Activated CD4-positive, alpha-beta T cell treated with anti-CD3 and anti-CD28 coated beads, Interleukin-2, amount 10 ng/mL, durations not matched to agents 7 days and 5 days (primary cell): ENCODE measurements at regions not wholly inside any gene's neighbourhood (a gene's known extent, or its start where the extent isn't known, plus 50 kb on each side); places are given as distances from the start of the nearest gene placed in this dataset.

ENCODE experiments used
- CTCF ChIA-PET: fragments of 350-600 bp; sonication (Branson Sonifier 250); formaldehyde crosslinking; loops from one replicate; lab custom pipeline; 2021; ENCODE audit warnings: antibody characterized with exemption; lab: Charles Lee
- POLR2A ChIA-PET: fragments of 350-600 bp; sonication (Branson Sonifier 250); formaldehyde crosslinking; loops from one replicate; lab custom pipeline; 2021; ENCODE audit warnings: antibody characterized with exemption; lab: Charles Lee
- DNase-seq: peaks from one replicate; pipeline ENCODE4 v3.0.0-alpha.2; 2020
- H3K27ac Mint-ChIP-seq: one replicate; pipeline ENCODE4 v1.8.0; 2021; ENCODE audit warnings: mild to moderate bottlenecking, moderate library complexity, mixed read lengths
- H3K27me3 Mint-ChIP-seq: one replicate; pipeline ENCODE4 v1.8.0; 2021; ENCODE audit warnings: mixed read lengths
- H3K36me3 Mint-ChIP-seq: one replicate; pipeline ENCODE4 v1.8.0; 2021; ENCODE audit warnings: low read depth, mixed read lengths
- H3K4me1 Mint-ChIP-seq: one replicate; pipeline ENCODE4 v1.8.0; 2021; ENCODE audit warnings: mixed read lengths
- H3K4me3 Mint-ChIP-seq: one replicate; pipeline ENCODE4 v1.8.0; 2021; ENCODE audit warnings: mild to moderate bottlenecking, moderate library complexity, mixed read lengths
- H3K9me3 Mint-ChIP-seq: one replicate; pipeline ENCODE4 v1.8.0; 2021; ENCODE audit warnings: mixed read lengths

GRCh38 chr6:2407525-2407924 is 162.1 kb upstream of the GMDS start:
- Mint-ChIP-seq H3K4me3 (no peak overlapping the region), H3K4me1 (no peaks in the 10 kb centered on the region), H3K27ac (no peak overlapping the region), H3K36me3 (no peaks in the 10 kb centered on the region), H3K9me3 (no peaks in the 10 kb centered on the region), H3K27me3 (no peaks in the 10 kb centered on the region)
- DNase-seq = no peak
- CTCF ChIA-PET = no interaction called here
- POLR2A ChIA-PET = no interaction called here

DNA sequence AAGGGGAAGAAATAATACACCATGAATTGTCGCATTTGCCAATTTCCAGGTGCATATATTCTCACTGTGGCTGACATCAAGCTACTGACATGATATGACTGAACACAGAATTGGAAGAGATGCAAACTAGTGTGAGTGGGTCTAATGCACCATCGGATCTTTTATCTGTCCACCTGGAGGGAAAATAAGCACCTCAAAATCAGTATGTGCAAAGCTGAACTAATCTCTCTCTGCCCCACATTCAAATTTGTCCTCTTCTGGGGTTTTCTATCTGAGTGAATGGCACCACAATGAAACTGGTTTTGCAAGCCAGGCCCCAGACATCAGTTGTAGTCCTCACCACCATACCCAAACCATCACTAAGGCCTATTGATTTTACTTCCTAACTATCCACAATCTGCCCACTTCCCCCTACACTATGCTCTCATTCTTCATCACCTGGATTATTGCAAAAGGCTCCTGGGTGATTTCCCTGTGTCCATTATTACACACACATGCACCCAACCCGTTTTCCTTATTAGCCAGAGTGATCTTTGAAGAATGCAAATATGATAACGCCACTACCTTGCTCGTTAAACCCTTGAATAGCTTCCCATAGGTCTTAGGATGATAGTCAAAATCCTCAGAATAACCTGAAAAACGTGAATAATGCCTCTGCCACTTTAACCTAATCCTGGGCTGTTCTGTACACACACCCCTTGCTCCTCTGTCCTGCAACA is 159.0 kb upstream of the GMDS start:
- no peak overlapping the region for H3K4me3 Mint-ChIP-seq
- no peak overlapping the region for H3K27ac Mint-ChIP-seq
- POLR2A ChIA-PET = no interaction called here
- H3K9me3 Mint-ChIP-seq = peaks cover 3% of the 10 kb centered on the region
- H3K27me3 Mint-ChIP-seq = no peaks in the 10 kb centered on the region
- peaks cover 5% of the 10 kb centered on the region for H3K36me3 Mint-ChIP-seq
- CTCF ChIA-PET = interaction anchor here (1.0 kb wide), 1 partner anchor 7 kb away, joined by 3 read pairs; no protein-coding TSS in a partner anchor
- no peak for DNase-seq
- H3K4me1 Mint-ChIP-seq = no peaks in the 10 kb centered on the region

DNA sequence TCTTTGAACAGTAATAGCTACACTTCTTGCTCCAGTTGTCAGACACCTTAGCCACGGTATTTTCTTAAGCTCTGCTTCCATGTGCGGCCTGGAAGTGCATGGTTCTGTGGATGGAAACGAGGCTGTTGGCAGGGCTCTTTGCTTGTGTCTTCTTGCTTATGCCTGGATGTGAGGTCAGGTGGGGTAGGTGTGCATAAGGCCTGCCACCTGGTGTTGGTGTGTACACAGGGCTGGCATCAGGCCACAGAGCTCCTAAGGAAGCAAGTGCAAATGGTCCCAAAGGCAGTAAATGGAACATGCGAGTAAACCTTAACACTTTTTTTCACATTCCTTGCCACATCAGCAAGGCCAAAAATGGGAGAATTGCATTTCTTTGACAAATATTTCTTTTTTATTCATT is 158.1 kb upstream of the GMDS start:
- H3K27ac Mint-ChIP-seq = no peak overlapping the region

DNA sequence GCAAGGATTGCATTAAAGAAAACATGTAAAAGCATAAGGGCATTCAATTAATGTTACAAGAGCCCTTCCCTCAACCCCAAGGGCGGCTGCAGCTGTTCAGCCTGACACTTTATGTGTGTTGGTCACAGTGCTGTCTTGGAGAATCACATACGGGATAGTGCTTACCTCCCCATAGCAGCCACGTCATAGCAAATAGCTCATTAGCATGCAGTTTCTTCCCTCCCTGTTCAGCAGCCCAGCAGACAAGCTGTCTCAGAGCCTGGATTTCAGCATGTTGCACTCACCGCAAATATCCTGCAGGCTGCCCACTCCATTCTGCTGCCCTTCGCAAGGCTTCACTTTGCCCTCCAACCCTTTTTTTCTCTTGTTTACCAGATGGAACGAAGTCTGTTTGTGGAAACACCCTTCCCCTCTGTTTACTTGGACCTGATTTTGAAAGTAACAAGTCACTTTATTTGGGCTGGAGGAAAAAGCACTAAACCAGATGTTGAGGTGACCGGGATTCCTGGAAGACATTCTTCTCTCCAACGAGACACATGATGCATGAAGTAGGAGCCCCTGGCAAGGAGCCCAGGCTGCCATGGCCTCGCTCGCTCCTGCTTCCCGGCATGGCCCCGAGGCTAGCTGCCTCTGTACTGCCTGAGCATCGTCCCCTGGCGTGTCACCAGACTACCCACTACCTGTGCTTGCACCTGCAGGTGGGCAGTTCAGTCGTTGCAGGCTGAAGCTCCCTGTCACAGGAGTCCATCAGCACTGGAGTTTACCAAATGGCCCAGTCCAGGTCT is 151.6 kb upstream of the GMDS start:
- no peak overlapping the region for H3K4me3 Mint-ChIP-seq
- ChIA-PET POLR2A (no interaction called here), CTCF (interaction anchor here (0.7 to 1.3 kb wide), 2 partner anchors 8 to 156 kb away, joined by 3 to 4 read pairs; no protein-coding TSS in a partner anchor)
- no peaks in the 10 kb centered on the region for H3K4me1 Mint-ChIP-seq
- DNase-seq = no peak
- H3K27ac Mint-ChIP-seq = no peak overlapping the region
- peaks cover 3% of the 10 kb centered on the region for H3K9me3 Mint-ChIP-seq
- no peaks in the 10 kb centered on the region for H3K27me3 Mint-ChIP-seq
- H3K36me3 Mint-ChIP-seq = peaks cover 5% of the 10 kb centered on the region

More for the DNA sequence above, 158.1 kb upstream of the GMDS start:
- Mint-ChIP-seq H3K36me3 (peaks cover 5% of the 10 kb centered on the region), H3K27me3 (no peaks in the 10 kb centered on the region), H3K9me3 (peaks cover 3% of the 10 kb centered on the region), H3K4me3 (no peak overlapping the region), H3K4me1 (no peaks in the 10 kb centered on the region)
- CTCF ChIA-PET = no interaction called here
- no peak for DNase-seq
- POLR2A ChIA-PET = no interaction called here

DNA sequence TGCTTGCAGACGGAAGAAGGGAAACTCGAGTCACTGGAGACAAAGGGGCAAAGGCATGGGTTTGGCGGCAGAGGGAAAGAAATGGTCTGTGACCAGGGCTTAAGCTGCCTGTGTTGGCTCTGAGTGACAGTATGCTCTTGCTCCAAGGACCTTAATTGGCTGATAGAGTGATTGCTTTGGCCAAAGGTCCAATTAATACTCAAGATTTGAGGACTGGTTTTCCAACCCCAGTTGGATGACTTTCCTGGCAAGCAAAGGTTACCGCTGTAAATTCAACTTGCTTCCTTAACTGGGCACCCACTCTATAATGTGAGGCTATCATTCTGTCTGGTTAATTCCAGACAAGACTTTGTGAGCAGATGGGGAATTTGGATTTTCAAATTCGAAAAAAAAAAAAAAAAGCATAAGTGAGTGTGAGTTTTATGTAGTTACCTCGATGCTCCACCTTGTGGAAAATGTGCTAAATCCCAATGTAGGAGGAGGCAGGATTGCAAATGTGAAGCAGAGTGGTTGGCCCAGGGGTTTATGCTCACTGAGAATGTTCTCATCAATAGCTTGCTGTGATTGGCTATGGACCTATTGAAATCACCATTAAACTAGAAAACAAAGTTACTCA is 150.7 kb upstream of the GMDS start:
- H3K27ac Mint-ChIP-seq = no peak overlapping the region
- ChIA-PET CTCF (interaction anchor here (1.3 kb wide), 1 partner anchor 157 kb away, joined by 4 read pairs; no protein-coding TSS in a partner anchor), POLR2A (no interaction called here)
- H3K4me1 Mint-ChIP-seq = no peaks in the 10 kb centered on the region
- no peaks in the 10 kb centered on the region for H3K27me3 Mint-ChIP-seq
- peaks cover 3% of the 10 kb centered on the region for H3K9me3 Mint-ChIP-seq
- no peak for DNase-seq
- peaks cover 5% of the 10 kb centered on the region for H3K36me3 Mint-ChIP-seq
- no peak overlapping the region for H3K4me3 Mint-ChIP-seq

- POLR2A ChIA-PET = no interaction called here
- H3K9me3 Mint-ChIP-seq = peaks cover 6% of the 10 kb centered on the region
- no peak overlapping the region for H3K4me3 Mint-ChIP-seq
- H3K4me1 Mint-ChIP-seq = no peaks in the 10 kb centered on the region
- H3K27ac Mint-ChIP-seq = no peak overlapping the region
- CTCF ChIA-PET = no interaction called here
- no peaks in the 10 kb centered on the region for H3K36me3 Mint-ChIP-seq
- H3K27me3 Mint-ChIP-seq = no peaks in the 10 kb centered on the region
- DNase-seq = no peak
Measured at GRCh38 chr6:2388554-2389324, 143.3 kb upstream of the GMDS start.

GRCh38 chr6:2387445-2387844 is 142.0 kb upstream of the GMDS start:
- Mint-ChIP-seq H3K4me1 (no peaks in the 10 kb centered on the region), H3K27ac (no peak overlapping the region), H3K9me3 (peaks cover 6% of the 10 kb centered on the region), H3K36me3 (no peaks in the 10 kb centered on the region), H3K4me3 (no peak overlapping the region), H3K27me3 (no peaks in the 10 kb centered on the region)
- ChIA-PET POLR2A (no interaction called here), CTCF (no interaction called here)
- DNase-seq = no peak

DNA sequence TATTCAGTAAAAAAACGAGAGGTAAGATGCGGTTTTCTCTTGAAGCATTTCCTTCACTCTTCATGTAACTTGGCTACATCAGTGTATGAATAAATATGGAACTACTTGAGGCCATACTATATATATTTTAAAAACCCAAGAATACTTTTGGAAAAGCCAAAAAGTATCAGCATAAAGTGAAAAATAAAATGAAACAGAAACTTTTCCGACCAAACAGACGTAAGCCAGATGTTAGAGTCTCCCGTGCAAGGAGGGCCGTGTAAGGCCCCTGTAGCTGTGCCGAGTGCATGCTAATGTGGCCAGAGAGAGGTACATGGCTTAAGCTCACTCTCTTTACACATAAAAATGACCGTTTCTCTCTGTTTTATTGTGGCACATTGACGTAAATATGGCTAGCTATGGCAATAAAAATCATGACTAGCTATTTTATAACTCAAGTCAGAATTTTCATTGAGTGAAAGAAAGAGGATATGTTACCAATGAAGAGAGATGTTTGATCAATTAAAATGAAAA is 140.1 kb upstream of the GMDS start:
- DNase-seq = no peak
- ChIA-PET POLR2A (no interaction called here), CTCF (no interaction called here)
- H3K27me3 Mint-ChIP-seq = no peaks in the 10 kb centered on the region
- no peaks in the 10 kb centered on the region for H3K36me3 Mint-ChIP-seq
- H3K4me1 Mint-ChIP-seq = no peaks in the 10 kb centered on the region
- H3K9me3 Mint-ChIP-seq = peaks cover 6% of the 10 kb centered on the region
- H3K4me3 Mint-ChIP-seq = no peak overlapping the region
- no peak overlapping the region for H3K27ac Mint-ChIP-seq

- DNase-seq = no peak
- Mint-ChIP-seq H3K36me3 (no peaks in the 10 kb centered on the region), H3K9me3 (peaks cover 6% of the 10 kb centered on the region), H3K4me1 (no peaks in the 10 kb centered on the region), H3K27me3 (no peaks in the 10 kb centered on the region), H3K27ac (no peak overlapping the region), H3K4me3 (no peak overlapping the region)
- CTCF ChIA-PET = interaction anchor here (0.6 kb wide), 1 partner anchor 31 kb away, joined by 4 read pairs; no protein-coding TSS in a partner anchor
- POLR2A ChIA-PET = interaction anchor here (0.6 kb wide), 1 partner anchor 64 kb away, joined by 10 read pairs; no protein-coding TSS in a partner anchor
Measured at GRCh38 chr6:2384528-2384927, 139.1 kb upstream of the GMDS start.

GRCh38 chr6:2381872-2382661 is 136.7 kb upstream of the GMDS start:
- no peak for DNase-seq
- ChIA-PET CTCF (interaction anchor here (0.6 kb wide), 1 partner anchor 19 kb away, joined by 3 read pairs; no protein-coding TSS in a partner anchor), POLR2A (no interaction called here)
- Mint-ChIP-seq H3K4me1 (no peaks in the 10 kb centered on the region), H3K4me3 (no peak overlapping the region), H3K9me3 (peaks cover 3% of the 10 kb centered on the region), H3K27ac (no peak overlapping the region), H3K27me3 (no peaks in the 10 kb centered on the region), H3K36me3 (no peaks in the 10 kb centered on the region)

DNA sequence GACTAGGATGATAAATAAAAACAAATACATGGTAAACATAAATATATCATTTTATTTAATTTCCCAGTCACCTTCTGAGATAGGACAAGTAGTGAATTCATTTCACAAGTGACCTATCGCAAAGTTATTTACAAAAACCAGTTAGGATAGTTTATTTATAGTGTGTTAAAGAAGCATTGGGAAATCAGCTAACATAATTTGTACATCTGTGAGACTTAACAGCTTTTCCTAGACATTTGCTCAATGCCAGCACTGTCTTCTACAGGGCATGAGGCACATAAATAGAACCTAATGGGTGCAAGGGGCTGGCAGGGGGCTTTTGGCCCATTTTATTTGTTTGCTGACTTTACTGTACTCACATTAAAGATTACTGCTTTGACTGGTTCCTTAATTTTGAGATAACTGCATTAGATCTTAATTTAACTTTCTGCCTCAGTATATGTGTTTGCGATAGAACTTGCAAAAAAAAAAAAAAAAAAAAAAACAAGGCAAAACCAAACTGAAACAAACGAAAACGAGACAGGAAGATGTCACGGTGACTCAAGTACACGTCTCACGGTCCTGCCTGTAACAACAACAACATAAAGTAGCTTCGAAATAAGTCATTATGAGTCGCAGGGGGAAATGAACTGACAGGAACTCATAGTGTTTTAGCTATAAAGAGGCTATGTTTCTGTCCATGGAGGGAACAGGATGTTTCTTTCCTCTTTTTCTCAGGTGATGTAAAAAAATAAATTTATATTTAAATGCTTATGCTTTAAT is 133.7 kb upstream of the GMDS start:
- H3K36me3 Mint-ChIP-seq = no peaks in the 10 kb centered on the region
- ChIA-PET POLR2A (interaction anchor here (0.7 kb wide), 1 partner anchor 381 kb away, joined by 3 read pairs; no protein-coding TSS in a partner anchor), CTCF (interaction anchor here (0.6 to 1.0 kb wide), 2 partner anchors 21 to 62 kb away, joined by 3 read pairs; no protein-coding TSS in a partner anchor)
- H3K9me3 Mint-ChIP-seq = no peaks in the 10 kb centered on the region
- no peaks in the 10 kb centered on the region for H3K4me1 Mint-ChIP-seq
- H3K27ac Mint-ChIP-seq = no peak overlapping the region
- H3K4me3 Mint-ChIP-seq = no peak overlapping the region
- H3K27me3 Mint-ChIP-seq = no peaks in the 10 kb centered on the region
- no peak for DNase-seq
